HepG2 (cell line): ENCODE measurements at regions not wholly inside any gene's neighbourhood (a gene's known extent, or its start where the extent isn't known, plus 50 kb on each side); places are given as distances from the start of the nearest gene placed in this dataset.

ENCODE experiments used
- MAZ ChIP-seq, 2 experiments: sonication (generic) in 1 of 2; formaldehyde crosslinking in 1 of 2; IDR thresholded peaks; 2 replicates each; pipeline versions ENCODE4 v1.5.0 to v1.6.1; 2012 to 2020; ENCODE audit warnings: low read depth in 2 of 2, mild to moderate bottlenecking in 2 of 2, borderline replicate concordance in 1 of 2, improper control_type of control experiment in 1 of 2, low read length in 1 of 2, missing genetic modification reagents in 1 of 2, moderate library complexity in 1 of 2
- NFE2 ChIP-seq: sonication (generic); formaldehyde crosslinking; IDR thresholded peaks from 2 replicates; pipeline ENCODE4 v1.4.0; 2020; ENCODE audit warnings: missing genetic modification reagents
- POLR2A ChIP-seq, 2 experiments: IDR thresholded peaks; 2 replicates each; pipeline ENCODE4 v1.6.1; 2011; ENCODE audit warnings: low read depth in 2 of 2, low read length in 2 of 2, mild to moderate bottlenecking in 1 of 2, moderate library complexity in 1 of 2; ENCODE audit not compliant: insufficient read depth in 1 of 2
- RBM39 ChIP-seq: fragments of 200-400 bp; formaldehyde crosslinking; IDR thresholded peaks from one replicate; pipeline ENCODE4 v1.6.1; 2018; ENCODE audit warnings: antibody characterized with exemption, mild to moderate bottlenecking, low read depth, low read length; ENCODE audit not compliant: poor library complexity, severe bottlenecking
- RNF2 ChIP-seq: fragments of 450-650 bp; conservative IDR thresholded peaks from 2 replicates; pipeline ENCODE4 v1.6.1; 2016; ENCODE audit warnings: low read depth
- SETDB1 ChIP-seq: sonication (generic); formaldehyde crosslinking; IDR thresholded peaks from 2 replicates; pipeline ENCODE4 v1.5.1; 2020; ENCODE audit warnings: missing genetic modification reagents, mild to moderate bottlenecking, borderline replicate concordance
- ZNF441 ChIP-seq: sonication (generic); formaldehyde crosslinking; IDR thresholded peaks from 2 replicates; pipeline ENCODE4 v1.7.0; 2021; ENCODE audit warnings: missing genetic modification reagents, borderline replicate concordance
- TF ChIP-seq, protein P1 (sequence below): sonication (generic); formaldehyde crosslinking; IDR thresholded peaks from 2 replicates; pipeline ENCODE4 v1.4.0; 2020; ENCODE audit warnings: missing genetic modification reagents
- TF ChIP-seq, protein P2 (sequence below): sonication (generic); formaldehyde crosslinking; IDR thresholded peaks from 2 replicates; pipeline ENCODE4 v1.4.0; 2020; ENCODE audit warnings: missing genetic modification reagents, mild to moderate bottlenecking, borderline replicate concordance
- TF ChIP-seq, protein P3 (sequence below): sonication (generic); formaldehyde crosslinking; IDR thresholded peaks from 2 replicates; pipeline ENCODE4 v1.9.0; 2021; ENCODE audit warnings: missing genetic modification reagents, borderline replicate concordance
- TF ChIP-seq, protein P4 (sequence below): sonication (generic); formaldehyde crosslinking; IDR thresholded peaks from 2 replicates; pipeline ENCODE4 v1.5.0; 2020; ENCODE audit warnings: mild to moderate bottlenecking, missing genetic modification reagents, moderate library complexity
- TF ChIP-seq, protein P5 (sequence below): sonication (generic); formaldehyde crosslinking; IDR thresholded peaks from 2 replicates; pipeline ENCODE4 v1.5.0; 2020; ENCODE audit warnings: missing genetic modification reagents
- TF ChIP-seq, protein P6 (sequence below): IDR thresholded peaks from 2 replicates; pipeline ENCODE4 v1.6.1; 2012; ENCODE audit warnings: inconsistent platforms

DNA sequence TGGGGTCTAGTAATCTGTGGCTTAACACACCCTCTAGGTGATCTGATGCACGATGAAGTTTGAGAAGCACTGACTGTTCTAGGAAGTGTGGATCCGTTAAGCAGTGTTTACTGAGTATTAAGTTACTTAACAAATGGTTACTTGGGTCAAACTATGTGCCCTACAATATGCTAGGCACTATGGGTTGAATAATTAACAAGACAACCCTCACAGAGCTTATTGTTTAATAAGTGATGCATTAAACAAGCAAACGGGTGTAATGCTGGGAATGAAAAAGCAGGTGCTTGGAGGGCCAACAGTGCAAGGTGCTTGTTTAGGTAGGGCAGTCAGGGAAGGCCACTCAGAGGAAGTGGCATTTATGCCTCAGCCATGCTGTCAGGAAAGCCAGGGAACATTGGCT lies 378.0 kb upstream of the PODXL start:
- TF ChIP-seq, protein P1, sequence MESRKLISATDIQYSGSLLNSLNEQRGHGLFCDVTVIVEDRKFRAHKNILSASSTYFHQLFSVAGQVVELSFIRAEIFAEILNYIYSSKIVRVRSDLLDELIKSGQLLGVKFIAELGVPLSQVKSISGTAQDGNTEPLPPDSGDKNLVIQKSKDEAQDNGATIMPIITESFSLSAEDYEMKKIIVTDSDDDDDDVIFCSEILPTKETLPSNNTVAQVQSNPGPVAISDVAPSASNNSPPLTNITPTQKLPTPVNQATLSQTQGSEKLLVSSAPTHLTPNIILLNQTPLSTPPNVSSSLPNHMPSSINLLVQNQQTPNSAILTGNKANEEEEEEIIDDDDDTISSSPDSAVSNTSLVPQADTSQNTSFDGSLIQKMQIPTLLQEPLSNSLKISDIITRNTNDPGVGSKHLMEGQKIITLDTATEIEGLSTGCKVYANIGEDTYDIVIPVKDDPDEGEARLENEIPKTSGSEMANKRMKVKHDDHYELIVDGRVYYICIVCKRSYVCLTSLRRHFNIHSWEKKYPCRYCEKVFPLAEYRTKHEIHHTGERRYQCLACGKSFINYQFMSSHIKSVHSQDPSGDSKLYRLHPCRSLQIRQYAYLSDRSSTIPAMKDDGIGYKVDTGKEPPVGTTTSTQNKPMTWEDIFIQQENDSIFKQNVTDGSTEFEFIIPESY = no peak
- TF ChIP-seq ZNF441 (CRISPR knock-in tag) (no peak), RBM39 (no peak), RNF2 (no peak), POLR2A (IDR thresholded peaks at IDR 0.05; ENCODE audit: insufficient read depth in 1 of 2, low read depth in 2 of 2, low read length in 2 of 2) (no peak), NFE2 (CRISPR knock-in tag) (no peak), MAZ (IDR thresholded peaks at IDR 0.05; ENCODE audit: borderline replicate concordance, low read depth, low read length) (no peak), MAZ (CRISPR knock-in tag; IDR thresholded peaks at IDR 0.05; ENCODE audit: low read depth) (no peak), SETDB1 (no peak)
- TF ChIP-seq, protein P2, sequence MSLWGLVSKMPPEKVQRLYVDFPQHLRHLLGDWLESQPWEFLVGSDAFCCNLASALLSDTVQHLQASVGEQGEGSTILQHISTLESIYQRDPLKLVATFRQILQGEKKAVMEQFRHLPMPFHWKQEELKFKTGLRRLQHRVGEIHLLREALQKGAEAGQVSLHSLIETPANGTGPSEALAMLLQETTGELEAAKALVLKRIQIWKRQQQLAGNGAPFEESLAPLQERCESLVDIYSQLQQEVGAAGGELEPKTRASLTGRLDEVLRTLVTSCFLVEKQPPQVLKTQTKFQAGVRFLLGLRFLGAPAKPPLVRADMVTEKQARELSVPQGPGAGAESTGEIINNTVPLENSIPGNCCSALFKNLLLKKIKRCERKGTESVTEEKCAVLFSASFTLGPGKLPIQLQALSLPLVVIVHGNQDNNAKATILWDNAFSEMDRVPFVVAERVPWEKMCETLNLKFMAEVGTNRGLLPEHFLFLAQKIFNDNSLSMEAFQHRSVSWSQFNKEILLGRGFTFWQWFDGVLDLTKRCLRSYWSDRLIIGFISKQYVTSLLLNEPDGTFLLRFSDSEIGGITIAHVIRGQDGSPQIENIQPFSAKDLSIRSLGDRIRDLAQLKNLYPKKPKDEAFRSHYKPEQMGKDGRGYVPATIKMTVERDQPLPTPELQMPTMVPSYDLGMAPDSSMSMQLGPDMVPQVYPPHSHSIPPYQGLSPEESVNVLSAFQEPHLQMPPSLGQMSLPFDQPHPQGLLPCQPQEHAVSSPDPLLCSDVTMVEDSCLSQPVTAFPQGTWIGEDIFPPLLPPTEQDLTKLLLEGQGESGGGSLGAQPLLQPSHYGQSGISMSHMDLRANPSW (CRISPR knock-in tag) = no peak
- TF ChIP-seq, protein P3, sequence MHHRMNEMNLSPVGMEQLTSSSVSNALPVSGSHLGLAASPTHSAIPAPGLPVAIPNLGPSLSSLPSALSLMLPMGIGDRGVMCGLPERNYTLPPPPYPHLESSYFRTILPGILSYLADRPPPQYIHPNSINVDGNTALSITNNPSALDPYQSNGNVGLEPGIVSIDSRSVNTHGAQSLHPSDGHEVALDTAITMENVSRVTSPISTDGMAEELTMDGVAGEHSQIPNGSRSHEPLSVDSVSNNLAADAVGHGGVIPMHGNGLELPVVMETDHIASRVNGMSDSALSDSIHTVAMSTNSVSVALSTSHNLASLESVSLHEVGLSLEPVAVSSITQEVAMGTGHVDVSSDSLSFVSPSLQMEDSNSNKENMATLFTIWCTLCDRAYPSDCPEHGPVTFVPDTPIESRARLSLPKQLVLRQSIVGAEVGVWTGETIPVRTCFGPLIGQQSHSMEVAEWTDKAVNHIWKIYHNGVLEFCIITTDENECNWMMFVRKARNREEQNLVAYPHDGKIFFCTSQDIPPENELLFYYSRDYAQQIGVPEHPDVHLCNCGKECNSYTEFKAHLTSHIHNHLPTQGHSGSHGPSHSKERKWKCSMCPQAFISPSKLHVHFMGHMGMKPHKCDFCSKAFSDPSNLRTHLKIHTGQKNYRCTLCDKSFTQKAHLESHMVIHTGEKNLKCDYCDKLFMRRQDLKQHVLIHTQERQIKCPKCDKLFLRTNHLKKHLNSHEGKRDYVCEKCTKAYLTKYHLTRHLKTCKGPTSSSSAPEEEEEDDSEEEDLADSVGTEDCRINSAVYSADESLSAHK (CRISPR knock-in tag) = no peak
- TF ChIP-seq, protein P4, sequence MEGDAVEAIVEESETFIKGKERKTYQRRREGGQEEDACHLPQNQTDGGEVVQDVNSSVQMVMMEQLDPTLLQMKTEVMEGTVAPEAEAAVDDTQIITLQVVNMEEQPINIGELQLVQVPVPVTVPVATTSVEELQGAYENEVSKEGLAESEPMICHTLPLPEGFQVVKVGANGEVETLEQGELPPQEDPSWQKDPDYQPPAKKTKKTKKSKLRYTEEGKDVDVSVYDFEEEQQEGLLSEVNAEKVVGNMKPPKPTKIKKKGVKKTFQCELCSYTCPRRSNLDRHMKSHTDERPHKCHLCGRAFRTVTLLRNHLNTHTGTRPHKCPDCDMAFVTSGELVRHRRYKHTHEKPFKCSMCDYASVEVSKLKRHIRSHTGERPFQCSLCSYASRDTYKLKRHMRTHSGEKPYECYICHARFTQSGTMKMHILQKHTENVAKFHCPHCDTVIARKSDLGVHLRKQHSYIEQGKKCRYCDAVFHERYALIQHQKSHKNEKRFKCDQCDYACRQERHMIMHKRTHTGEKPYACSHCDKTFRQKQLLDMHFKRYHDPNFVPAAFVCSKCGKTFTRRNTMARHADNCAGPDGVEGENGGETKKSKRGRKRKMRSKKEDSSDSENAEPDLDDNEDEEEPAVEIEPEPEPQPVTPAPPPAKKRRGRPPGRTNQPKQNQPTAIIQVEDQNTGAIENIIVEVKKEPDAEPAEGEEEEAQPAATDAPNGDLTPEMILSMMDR = no peak
- TF ChIP-seq, protein P5, sequence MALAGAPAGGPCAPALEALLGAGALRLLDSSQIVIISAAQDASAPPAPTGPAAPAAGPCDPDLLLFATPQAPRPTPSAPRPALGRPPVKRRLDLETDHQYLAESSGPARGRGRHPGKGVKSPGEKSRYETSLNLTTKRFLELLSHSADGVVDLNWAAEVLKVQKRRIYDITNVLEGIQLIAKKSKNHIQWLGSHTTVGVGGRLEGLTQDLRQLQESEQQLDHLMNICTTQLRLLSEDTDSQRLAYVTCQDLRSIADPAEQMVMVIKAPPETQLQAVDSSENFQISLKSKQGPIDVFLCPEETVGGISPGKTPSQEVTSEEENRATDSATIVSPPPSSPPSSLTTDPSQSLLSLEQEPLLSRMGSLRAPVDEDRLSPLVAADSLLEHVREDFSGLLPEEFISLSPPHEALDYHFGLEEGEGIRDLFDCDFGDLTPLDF = no peak
- TF ChIP-seq, protein P6, sequence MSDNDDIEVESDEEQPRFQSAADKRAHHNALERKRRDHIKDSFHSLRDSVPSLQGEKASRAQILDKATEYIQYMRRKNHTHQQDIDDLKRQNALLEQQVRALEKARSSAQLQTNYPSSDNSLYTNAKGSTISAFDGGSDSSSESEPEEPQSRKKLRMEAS = no peak
